Tibial nerve (tissue), 4 donors: ENCODE measurements at regions not wholly inside any gene's neighbourhood (a gene's known extent, or its start where the extent isn't known, plus 50 kb on each side); places are given as distances from the start of the nearest gene placed in this dataset.
"Not testable (repeated sequence)": the region's sequence is repeated elsewhere in the genome, so short reads cannot be mapped to it uniquely, and the experiment has no call there.

Experiments used
- DNase-seq, 2 donors: peaks; one replicate each; pipeline ENCODE4 v3.0.0-alpha.2; 2019; ENCODE audit warnings: low spot score in 2 of 2
- H3K27ac ChIP-seq, 4 donors: fragments of 200-600 bp; sonication (generic) in 3 of 4; one replicate each; pipeline ENCODE4 v1.5.1; 2017 to 2019; ENCODE audit warnings: mild to moderate bottlenecking in 1 of 4
- H3K27me3 ChIP-seq, 2 donors: fragments of 200-600 bp; sonication (generic) in 1 of 2; one replicate each; pipeline versions ENCODE4 v1.5.1 to v1.6.0; 2017 to 2019
- H3K36me3 ChIP-seq, 3 donors: fragments of 200-600 bp; sonication (generic); one replicate each; pipeline ENCODE4 v1.5.1; 2018 to 2019
- H3K4me1 ChIP-seq, 4 donors: fragments of 200-600 bp; sonication (generic) in 3 of 4; one replicate each; pipeline ENCODE4 v1.5.1; 2017 to 2019
- H3K4me3 ChIP-seq, 4 donors: fragments of 200-600 bp; sonication (generic) in 3 of 4; one replicate each; pipeline ENCODE4 v1.5.1; 2017 to 2019; ENCODE audit warnings: mild to moderate bottlenecking in 1 of 4, moderate library complexity in 1 of 4
- H3K9me3 ChIP-seq, 4 donors: fragments of 200-600 bp; sonication (generic) in 3 of 4; one replicate each; pipeline ENCODE4 v1.5.1; 2017 to 2019
- EP300 ChIP-seq, 2 donors: sonication (generic); formaldehyde crosslinking; IDR thresholded peaks; one replicate each; pipeline ENCODE4 v1.6.1; 2017; ENCODE audit warnings: antibody characterized with exemption in 2 of 2, mild to moderate bottlenecking in 1 of 2
- POLR2A ChIP-seq, 2 donors: fragments of 450-650 bp; IDR thresholded peaks; one replicate each; pipeline ENCODE4 v1.6.1; 2017; ENCODE audit warnings: antibody characterized with exemption in 2 of 2, mild to moderate bottlenecking in 2 of 2, moderate library complexity in 2 of 2
- WGBS, 2 donors: methylation state at CpG; one replicate each; pipeline ENCODE4 v1.1.5; 2018; 5-methylcytosine and 5-hydroxymethylcytosine counted together
- TF ChIP-seq, protein P1 (sequence below), 5 experiments: fragments of 200-600 bp in 3 of 5; fragments of 450-650 bp in 2 of 5; sonication (generic) in 3 of 5; IDR thresholded peaks; one replicate each; pipeline ENCODE4 v1.5.1; 2016 to 2019; ENCODE audit warnings: antibody characterized with exemption in 5 of 5, mild to moderate bottlenecking in 3 of 5, moderate library complexity in 2 of 5

DNA sequence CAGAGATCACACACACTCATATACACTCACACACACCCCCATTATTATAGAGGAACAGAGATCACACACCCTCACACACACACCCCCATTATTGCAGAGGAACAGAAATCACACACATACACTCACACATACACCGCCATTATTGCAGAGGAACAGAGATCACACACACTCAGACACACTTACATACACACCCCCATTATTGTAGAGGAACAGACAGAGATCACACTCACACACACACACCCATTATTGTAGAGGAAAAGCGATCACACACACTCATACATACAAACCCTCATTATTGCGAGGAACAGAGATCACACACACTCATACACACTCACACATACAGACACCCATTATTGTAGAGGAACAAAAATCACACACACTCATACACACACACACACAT, 239.0 kb downstream of the BUB3 start:
- Histone ChIP-seq H3K36me3 (no peaks in the 10 kb centered on the region), H3K27ac (no peak overlapping the region), H3K9me3 (peaks cover 0 to under 1% (median 0%) of the 10 kb centered on the region in 4 donors), H3K4me1 (no peaks in the 10 kb centered on the region), H3K27me3 (no peaks in the 10 kb centered on the region), H3K4me3 (no peak overlapping the region)
- WGBS, 2 donors, result 77 to 84% methylated on average over 3 of the region's 3 CpGs
- TF ChIP-seq, protein P1, sequence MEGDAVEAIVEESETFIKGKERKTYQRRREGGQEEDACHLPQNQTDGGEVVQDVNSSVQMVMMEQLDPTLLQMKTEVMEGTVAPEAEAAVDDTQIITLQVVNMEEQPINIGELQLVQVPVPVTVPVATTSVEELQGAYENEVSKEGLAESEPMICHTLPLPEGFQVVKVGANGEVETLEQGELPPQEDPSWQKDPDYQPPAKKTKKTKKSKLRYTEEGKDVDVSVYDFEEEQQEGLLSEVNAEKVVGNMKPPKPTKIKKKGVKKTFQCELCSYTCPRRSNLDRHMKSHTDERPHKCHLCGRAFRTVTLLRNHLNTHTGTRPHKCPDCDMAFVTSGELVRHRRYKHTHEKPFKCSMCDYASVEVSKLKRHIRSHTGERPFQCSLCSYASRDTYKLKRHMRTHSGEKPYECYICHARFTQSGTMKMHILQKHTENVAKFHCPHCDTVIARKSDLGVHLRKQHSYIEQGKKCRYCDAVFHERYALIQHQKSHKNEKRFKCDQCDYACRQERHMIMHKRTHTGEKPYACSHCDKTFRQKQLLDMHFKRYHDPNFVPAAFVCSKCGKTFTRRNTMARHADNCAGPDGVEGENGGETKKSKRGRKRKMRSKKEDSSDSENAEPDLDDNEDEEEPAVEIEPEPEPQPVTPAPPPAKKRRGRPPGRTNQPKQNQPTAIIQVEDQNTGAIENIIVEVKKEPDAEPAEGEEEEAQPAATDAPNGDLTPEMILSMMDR (IDR thresholded peaks at IDR 0.05), result no peak
- TF ChIP-seq POLR2A (IDR thresholded peaks at IDR 0.05), result no peak
- TF ChIP-seq EP300 (IDR thresholded peaks at IDR 0.05), result no peak
- no peak for DNase-seq

GRCh38 chr10:123394382-123394781, 240.2 kb downstream of the BUB3 start:
- no peak for DNase-seq
- peaks cover 0 to 5% (median 0%) of the 10 kb centered on the region in 4 donors for H3K9me3 ChIP-seq
- no peaks in the 10 kb centered on the region for H3K36me3 ChIP-seq
- no peaks in the 10 kb centered on the region for H3K4me1 ChIP-seq
- 47 to 50% methylated on average over 1 of the region's 1 CpG for WGBS, 2 donors
- H3K27ac ChIP-seq, result no peak overlapping the region
- H3K4me3 ChIP-seq, result no peak overlapping the region
- TF ChIP-seq POLR2A (IDR thresholded peaks at IDR 0.05) (no peak), EP300 (IDR thresholded peaks at IDR 0.05) (no peak)
- TF ChIP-seq, protein P1 (IDR thresholded peaks at IDR 0.05), result no peak
- no peaks in the 10 kb centered on the region for H3K27me3 ChIP-seq

DNA sequence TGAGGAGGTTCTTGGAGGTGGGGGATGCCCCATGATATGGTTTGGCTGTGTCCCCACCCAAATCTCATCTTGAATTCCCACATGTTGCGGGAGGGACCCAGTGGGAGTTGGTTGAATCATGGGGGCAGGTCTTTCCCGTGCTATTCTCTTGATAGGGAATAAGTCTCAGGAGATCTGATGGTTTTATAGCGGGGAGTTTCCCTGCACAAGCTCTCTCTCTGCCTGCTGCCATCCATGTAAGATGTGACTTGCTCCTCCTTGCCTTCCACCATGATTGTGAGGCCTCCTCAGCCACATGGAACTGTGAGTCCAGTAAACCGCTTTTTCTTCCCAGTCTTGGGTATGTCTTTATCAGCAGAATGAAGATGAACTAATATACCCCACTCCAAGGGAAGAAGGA, 241.0 kb downstream of the BUB3 start:
- peaks cover 0 to 11% (median 0%) of the 10 kb centered on the region in 4 donors for H3K9me3 ChIP-seq
- 94 to 95% methylated on average over 4 of the region's 4 CpGs for WGBS, 2 donors
- H3K4me3 ChIP-seq, H3K27ac ChIP-seq, H3K27me3 ChIP-seq, H3K4me1 ChIP-seq, DNase-seq, H3K36me3 ChIP-seq: not testable (repeated sequence)

DNA sequence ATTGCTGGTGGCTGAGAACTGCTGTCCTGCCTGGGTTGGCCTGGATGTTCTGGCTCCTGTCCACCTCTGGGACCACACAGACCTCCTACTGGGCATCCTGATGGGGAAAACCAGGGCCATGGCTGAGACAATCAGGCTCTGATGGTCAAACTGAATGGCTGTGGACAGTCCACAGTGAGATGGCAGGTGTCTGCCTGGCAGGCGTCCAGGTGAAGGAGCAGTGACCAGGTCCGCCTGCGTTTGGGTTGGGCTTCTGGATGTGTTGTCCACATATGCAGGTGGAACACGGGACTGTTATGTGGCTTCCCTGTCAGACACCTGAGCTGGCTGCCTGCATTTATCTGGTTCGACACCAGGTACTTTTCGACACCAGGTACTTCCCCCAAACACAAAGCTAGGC, 241.7 kb downstream of the BUB3 start:
- Histone ChIP-seq H3K4me3 (no peak overlapping the region), H3K9me3 (peaks cover 0 to 11% (median 0%) of the 10 kb centered on the region in 4 donors), H3K36me3 (no peaks in the 10 kb centered on the region), H3K27ac (no peak overlapping the region), H3K27me3 (no peaks in the 10 kb centered on the region), H3K4me1 (no peaks in the 10 kb centered on the region)
- WGBS, 2 donors, result 94 to 96% methylated on average over 3 to 6 of the region's 6 CpGs
- DNase-seq, result no peak
- no peak for TF ChIP-seq EP300 (IDR thresholded peaks at IDR 0.05)
- no peak for TF ChIP-seq POLR2A (IDR thresholded peaks at IDR 0.05)
- TF ChIP-seq, protein P1 (IDR thresholded peaks at IDR 0.05), result no peak

DNA sequence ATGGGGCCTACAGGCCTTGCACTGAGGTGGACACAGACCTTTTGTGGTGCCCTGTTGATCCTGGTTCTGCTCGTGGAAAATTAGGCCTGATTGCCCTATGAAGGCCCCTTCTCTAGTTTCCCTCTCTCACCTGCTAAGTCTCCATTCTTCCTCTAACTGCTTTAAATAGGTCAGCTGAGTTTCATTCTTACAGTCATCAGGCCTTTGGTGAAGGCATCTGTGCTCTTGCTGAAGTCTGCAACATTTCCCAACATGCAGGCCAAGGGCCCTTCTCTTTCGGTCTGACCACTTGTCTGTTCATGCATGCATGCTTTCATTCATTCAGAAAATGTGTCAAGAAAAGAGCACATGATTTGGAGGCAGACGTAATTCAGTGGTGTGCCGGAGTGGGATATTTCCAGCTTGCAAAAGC, 244.0 kb downstream of the BUB3 start:
- Histone ChIP-seq H3K9me3 (peaks cover 0 to 14% (median 0%) of the 10 kb centered on the region in 4 donors), H3K36me3 (no peaks in the 10 kb centered on the region), H3K4me1 (no peaks in the 10 kb centered on the region), H3K27ac (no peak overlapping the region), H3K4me3 (no peak overlapping the region), H3K27me3 (no peaks in the 10 kb centered on the region)
- 67 to 72% methylated on average over 4 of the region's 4 CpGs for WGBS, 2 donors
- DNase-seq, result no peak
- TF ChIP-seq EP300 (IDR thresholded peaks at IDR 0.05), result no peak
- no peak for TF ChIP-seq POLR2A (IDR thresholded peaks at IDR 0.05)
- TF ChIP-seq, protein P1 (IDR thresholded peaks at IDR 0.05), result no peak

- TF ChIP-seq, protein P1 (IDR thresholded peaks at IDR 0.05), result no peak
- no peak for TF ChIP-seq POLR2A (IDR thresholded peaks at IDR 0.05)
- no peak for TF ChIP-seq EP300 (IDR thresholded peaks at IDR 0.05)
Observed at GRCh38 chr10:123398756-123399155, 244.6 kb downstream of the BUB3 start.

More at GRCh38 chr10:123398756-123399155, 244.6 kb downstream of the BUB3 start:
- H3K4me3 ChIP-seq, result no peak overlapping the region
- DNase-seq, result no peak
- H3K36me3 ChIP-seq, result no peaks in the 10 kb centered on the region
- H3K4me1 ChIP-seq, result no peaks in the 10 kb centered on the region
- no peaks in the 10 kb centered on the region for H3K27me3 ChIP-seq
- H3K27ac ChIP-seq, result no peak overlapping the region
- H3K9me3 ChIP-seq, result peaks cover 0 to 20% (median 0%) of the 10 kb centered on the region in 4 donors
